ENCODE measurements at regions not wholly inside any gene's neighbourhood (a gene's known extent, or its start where the extent isn't known, plus 50 kb on each side); places are given as distances from the start of the nearest gene placed in this dataset.

DNA sequence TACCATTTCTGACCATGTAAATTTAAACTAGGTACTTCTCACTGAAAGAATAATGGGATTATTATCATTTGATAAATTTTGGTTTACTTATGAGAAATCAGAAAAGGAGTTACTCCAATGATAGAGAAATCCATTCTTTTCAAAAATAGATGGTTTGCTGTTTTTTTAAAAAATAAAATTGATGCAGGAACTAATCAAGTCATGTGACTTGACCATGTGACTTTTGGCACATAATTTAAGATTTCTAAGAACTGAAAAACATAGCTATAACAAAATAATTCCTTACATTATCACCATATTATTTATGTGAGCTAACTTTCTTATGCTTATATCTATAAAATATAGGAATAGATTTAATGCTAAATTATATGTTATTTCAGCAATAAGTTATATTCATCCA lies 247.1 kb upstream of the FIGN start:
- TF ChIP-seq, protein P1, sequence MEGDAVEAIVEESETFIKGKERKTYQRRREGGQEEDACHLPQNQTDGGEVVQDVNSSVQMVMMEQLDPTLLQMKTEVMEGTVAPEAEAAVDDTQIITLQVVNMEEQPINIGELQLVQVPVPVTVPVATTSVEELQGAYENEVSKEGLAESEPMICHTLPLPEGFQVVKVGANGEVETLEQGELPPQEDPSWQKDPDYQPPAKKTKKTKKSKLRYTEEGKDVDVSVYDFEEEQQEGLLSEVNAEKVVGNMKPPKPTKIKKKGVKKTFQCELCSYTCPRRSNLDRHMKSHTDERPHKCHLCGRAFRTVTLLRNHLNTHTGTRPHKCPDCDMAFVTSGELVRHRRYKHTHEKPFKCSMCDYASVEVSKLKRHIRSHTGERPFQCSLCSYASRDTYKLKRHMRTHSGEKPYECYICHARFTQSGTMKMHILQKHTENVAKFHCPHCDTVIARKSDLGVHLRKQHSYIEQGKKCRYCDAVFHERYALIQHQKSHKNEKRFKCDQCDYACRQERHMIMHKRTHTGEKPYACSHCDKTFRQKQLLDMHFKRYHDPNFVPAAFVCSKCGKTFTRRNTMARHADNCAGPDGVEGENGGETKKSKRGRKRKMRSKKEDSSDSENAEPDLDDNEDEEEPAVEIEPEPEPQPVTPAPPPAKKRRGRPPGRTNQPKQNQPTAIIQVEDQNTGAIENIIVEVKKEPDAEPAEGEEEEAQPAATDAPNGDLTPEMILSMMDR (IDR thresholded peaks at IDR 0.05) = no peak
- TF ChIP-seq POLR2AphosphoS5 (IDR thresholded peaks at IDR 0.05) = no peak
- TF ChIP-seq POLR2A (IDR thresholded peaks at IDR 0.05) = no peak

Data from gastroesophageal sphincter (tissue), 3 donors.